ENCODE measurements at regions not wholly inside any gene's neighbourhood (a gene's known extent, or its start where the extent isn't known, plus 50 kb on each side); places are given as distances from the start of the nearest gene placed in this dataset.

DNA sequence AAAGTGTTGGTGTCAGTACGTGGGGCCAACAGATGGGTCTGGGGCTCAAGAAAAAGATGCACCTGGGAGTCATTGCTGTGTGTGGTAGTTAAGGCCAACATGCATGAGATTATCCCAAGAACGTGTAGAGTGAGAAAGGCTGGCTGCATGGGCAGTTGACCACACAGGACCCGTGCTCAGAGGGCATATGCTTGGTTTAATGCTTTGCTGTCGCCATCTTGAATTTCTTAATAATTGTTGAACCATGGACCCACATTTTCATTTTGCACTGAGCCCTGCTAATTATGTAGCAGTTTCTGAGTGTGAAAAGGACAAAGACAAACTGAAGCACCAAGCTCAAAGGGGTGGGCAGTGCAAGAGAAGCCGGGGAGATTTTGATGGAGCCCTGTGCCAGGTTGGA, 148.1 kb downstream of the CYP26B1 start:
- TF ChIP-seq, protein P1, sequence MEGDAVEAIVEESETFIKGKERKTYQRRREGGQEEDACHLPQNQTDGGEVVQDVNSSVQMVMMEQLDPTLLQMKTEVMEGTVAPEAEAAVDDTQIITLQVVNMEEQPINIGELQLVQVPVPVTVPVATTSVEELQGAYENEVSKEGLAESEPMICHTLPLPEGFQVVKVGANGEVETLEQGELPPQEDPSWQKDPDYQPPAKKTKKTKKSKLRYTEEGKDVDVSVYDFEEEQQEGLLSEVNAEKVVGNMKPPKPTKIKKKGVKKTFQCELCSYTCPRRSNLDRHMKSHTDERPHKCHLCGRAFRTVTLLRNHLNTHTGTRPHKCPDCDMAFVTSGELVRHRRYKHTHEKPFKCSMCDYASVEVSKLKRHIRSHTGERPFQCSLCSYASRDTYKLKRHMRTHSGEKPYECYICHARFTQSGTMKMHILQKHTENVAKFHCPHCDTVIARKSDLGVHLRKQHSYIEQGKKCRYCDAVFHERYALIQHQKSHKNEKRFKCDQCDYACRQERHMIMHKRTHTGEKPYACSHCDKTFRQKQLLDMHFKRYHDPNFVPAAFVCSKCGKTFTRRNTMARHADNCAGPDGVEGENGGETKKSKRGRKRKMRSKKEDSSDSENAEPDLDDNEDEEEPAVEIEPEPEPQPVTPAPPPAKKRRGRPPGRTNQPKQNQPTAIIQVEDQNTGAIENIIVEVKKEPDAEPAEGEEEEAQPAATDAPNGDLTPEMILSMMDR (IDR thresholded peaks at IDR 0.05; ENCODE audit: poor library complexity) = no peak
- TF ChIP-seq EZH2 (IDR thresholded peaks at IDR 0.05; ENCODE audit: borderline replicate concordance) = no peak

Measured in hepatocyte (in vitro differentiated cells).